ENCODE measurements at regions not wholly inside any gene's neighbourhood (a gene's known extent, or its start where the extent isn't known, plus 50 kb on each side); places are given as distances from the start of the nearest gene placed in this dataset.

DNA sequence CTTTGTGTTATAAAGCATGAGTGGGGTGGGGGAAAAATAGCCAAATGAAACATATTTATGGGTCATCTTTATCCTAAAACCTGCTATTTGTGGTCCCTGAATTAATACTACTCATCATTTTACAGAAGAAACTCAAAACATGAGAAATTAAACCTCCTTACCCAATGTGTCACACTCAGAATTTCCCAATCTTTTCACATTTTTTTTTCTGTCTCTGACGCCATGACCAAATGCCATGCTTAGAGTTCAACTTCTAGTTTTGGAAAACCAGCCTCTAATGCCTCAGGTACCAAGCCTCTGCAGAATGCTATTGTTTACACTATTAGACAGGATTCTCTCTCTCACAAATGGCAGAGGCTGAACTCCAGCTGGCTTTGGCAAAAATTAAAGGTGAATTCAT is 505.5 kb upstream of the WWC1 start:
- H3K27ac ChIP-seq (ENCODE audit: low read length) = no peak overlapping the region
- no peaks in the 10 kb centered on the region for H3K27me3 ChIP-seq (ENCODE audit: control insufficient read depth in 1 of 2, insufficient read depth in 2 of 2, low read length in 2 of 2)
- H3K9me3 ChIP-seq (ENCODE audit: control insufficient read depth in 2 of 2, low read length in 2 of 2) = no peaks in the 10 kb centered on the region
- no peak overlapping the region for H3K9ac ChIP-seq (ENCODE audit: low read length in 2 of 2)
- no peaks in the 10 kb centered on the region for H3K36me3 ChIP-seq (ENCODE audit: control insufficient read depth in 2 of 2, insufficient read depth in 2 of 2, low read length in 2 of 2)
- H3K4me1 ChIP-seq (ENCODE audit: control insufficient read depth, insufficient read depth, low read length) = peaks cover 4% of the 10 kb centered on the region
- H3K4me3 ChIP-seq (ENCODE audit: low read length in 2 of 2) = no peak overlapping the region

DNA sequence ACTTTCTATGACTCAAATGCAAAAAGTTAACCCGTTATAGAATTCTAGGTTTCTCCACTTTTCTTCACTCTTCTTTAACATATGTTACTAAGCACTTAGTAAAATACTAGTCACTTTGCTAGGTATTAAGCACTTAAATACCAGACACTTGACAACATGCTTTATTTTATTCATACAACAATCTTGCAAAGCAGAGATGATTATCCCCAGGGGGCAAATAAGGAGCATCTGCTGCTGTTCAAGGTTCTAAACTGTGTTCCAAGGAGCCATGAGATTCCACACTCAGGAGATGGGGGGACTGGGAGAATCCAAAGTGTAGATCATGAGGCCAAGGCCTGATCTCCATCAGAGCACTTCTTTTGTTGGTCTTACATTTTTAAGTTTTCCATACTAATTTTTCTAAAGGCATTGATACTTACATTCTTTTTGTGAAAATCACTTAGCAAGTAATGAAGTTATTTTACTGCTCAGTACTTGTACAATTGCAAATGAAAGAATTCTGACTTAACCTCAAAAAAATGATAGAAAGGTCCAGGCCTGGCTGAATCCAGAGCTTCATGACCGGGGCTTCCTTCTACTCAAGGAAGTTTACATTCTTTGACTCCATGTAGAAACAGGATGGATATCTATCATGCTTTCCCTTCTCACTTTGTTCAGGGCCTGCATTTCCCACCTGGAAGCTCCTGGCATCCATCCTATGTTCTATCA is 504.4 kb upstream of the WWC1 start:
- Histone ChIP-seq H3K27ac (ENCODE audit: low read length) (no peak overlapping the region), H3K4me3 (ENCODE audit: low read length in 2 of 2) (no peak overlapping the region), H3K9ac (ENCODE audit: low read length in 2 of 2) (no peak overlapping the region), H3K9me3 (ENCODE audit: control insufficient read depth in 2 of 2, low read length in 2 of 2) (no peaks in the 10 kb centered on the region), H3K27me3 (ENCODE audit: control insufficient read depth in 1 of 2, insufficient read depth in 2 of 2, low read length in 2 of 2) (no peaks in the 10 kb centered on the region), H3K36me3 (ENCODE audit: control insufficient read depth in 2 of 2, insufficient read depth in 2 of 2, low read length in 2 of 2) (no peaks in the 10 kb centered on the region), H3K4me1 (ENCODE audit: control insufficient read depth, insufficient read depth, low read length) (peaks cover 4% of the 10 kb centered on the region)

DNA sequence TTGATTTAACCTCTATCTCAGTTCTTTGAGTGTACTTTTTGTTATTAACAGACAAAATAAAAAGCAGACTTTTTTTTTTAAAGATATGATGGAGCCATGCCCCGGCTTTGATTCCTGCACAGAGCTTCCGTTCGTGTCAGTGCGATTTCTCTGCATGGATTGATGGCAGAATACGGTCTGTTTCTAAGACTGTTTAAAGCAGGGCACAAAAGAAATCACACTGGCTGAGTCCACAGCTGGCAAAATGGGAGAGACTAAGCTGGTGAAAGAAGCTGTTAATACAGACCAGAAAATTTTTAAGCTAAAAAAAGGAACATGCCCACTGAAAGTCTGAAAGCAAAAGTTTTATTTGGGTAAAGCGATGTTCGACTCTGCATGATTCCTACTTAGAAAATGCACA is 501.4 kb upstream of the WWC1 start:
- H3K9ac ChIP-seq (ENCODE audit: low read length in 2 of 2) = no peak overlapping the region
- H3K36me3 ChIP-seq (ENCODE audit: control insufficient read depth in 2 of 2, insufficient read depth in 2 of 2, low read length in 2 of 2) = no peaks in the 10 kb centered on the region
- H3K4me3 ChIP-seq (ENCODE audit: low read length in 2 of 2) = peak overlapping the region in 1 of 2 donors; percentile 17
- H3K4me1 ChIP-seq (ENCODE audit: control insufficient read depth, insufficient read depth, low read length) = peaks cover 4% of the 10 kb centered on the region
- H3K27me3 ChIP-seq (ENCODE audit: control insufficient read depth in 1 of 2, insufficient read depth in 2 of 2, low read length in 2 of 2) = no peaks in the 10 kb centered on the region
- H3K9me3 ChIP-seq (ENCODE audit: control insufficient read depth in 2 of 2, low read length in 2 of 2) = no peaks in the 10 kb centered on the region
- no peak overlapping the region for H3K27ac ChIP-seq (ENCODE audit: low read length)

DNA sequence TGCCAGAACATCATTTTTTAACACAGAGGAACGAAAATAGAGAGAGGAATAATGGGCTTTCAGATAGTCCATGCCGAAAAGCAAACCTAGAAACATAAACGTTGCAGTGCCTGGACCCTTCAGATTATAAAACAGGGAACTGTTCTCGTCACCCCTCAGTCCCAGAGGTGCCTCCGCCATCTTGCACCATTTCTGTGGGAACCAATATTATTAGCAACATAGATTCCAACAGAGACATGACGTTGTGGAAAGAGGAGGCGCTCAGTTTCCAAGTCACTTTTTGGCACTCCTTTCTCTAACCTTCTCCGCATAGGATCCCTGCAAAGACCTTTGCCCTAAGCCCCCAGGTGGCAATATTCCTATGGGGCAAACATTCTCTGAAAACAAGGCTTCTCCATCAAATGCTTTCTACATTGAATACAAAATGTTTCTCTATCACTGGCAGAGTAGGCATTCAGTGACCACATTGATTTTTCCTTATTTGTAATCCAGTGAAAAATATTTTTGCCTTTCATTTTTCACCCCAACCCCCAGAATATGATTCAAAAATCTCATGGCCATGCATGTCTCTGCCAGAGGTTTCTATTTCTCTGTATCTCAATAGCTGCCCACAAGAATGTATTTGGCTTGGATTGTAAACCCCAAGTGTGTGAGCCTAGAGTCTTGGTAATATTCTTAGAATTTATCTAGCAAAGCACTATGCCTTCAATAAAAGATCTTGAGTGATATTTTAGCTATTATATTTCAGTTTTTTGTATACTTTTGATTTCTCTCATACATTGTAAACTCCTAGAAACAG is 500.8 kb upstream of the WWC1 start:
- Histone ChIP-seq H3K4me3 (ENCODE audit: low read length in 2 of 2) (peak overlapping the region in 1 of 2 donors; percentile 17), H3K36me3 (ENCODE audit: control insufficient read depth in 2 of 2, insufficient read depth in 2 of 2, low read length in 2 of 2) (no peaks in the 10 kb centered on the region), H3K27me3 (ENCODE audit: control insufficient read depth in 1 of 2, insufficient read depth in 2 of 2, low read length in 2 of 2) (no peaks in the 10 kb centered on the region), H3K27ac (ENCODE audit: low read length) (no peak overlapping the region), H3K9ac (ENCODE audit: low read length in 2 of 2) (no peak overlapping the region), H3K4me1 (ENCODE audit: control insufficient read depth, insufficient read depth, low read length) (peaks cover 4% of the 10 kb centered on the region), H3K9me3 (ENCODE audit: control insufficient read depth in 2 of 2, low read length in 2 of 2) (no peaks in the 10 kb centered on the region)

DNA sequence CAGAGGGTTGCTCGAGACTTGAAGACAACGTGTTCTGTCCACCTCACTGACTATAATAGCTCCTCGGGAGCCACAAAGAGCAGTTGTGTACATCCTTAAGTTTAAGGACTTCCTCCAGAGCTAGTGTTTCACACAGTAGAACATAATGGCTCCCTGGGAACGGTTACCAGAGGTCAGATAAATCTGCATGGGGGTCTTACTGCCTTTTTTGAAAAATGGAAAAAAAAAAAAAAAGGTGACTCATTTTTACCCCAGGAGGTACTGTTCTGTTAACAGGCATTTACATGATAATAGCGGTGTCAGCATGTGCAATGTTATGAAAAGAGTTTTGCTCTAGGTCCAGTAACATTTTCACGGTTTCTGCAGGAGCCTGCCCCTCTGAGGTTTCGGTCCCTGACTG is 498.9 kb upstream of the WWC1 start:
- no peaks in the 10 kb centered on the region for H3K27me3 ChIP-seq (ENCODE audit: control insufficient read depth in 1 of 2, insufficient read depth in 2 of 2, low read length in 2 of 2)
- no peaks in the 10 kb centered on the region for H3K36me3 ChIP-seq (ENCODE audit: control insufficient read depth in 2 of 2, insufficient read depth in 2 of 2, low read length in 2 of 2)
- no peaks in the 10 kb centered on the region for H3K9me3 ChIP-seq (ENCODE audit: control insufficient read depth in 2 of 2, low read length in 2 of 2)
- no peak overlapping the region for H3K9ac ChIP-seq (ENCODE audit: low read length in 2 of 2)
- no peak overlapping the region for H3K27ac ChIP-seq (ENCODE audit: low read length)
- H3K4me1 ChIP-seq (ENCODE audit: control insufficient read depth, insufficient read depth, low read length) = peaks cover 4% of the 10 kb centered on the region
- no peak overlapping the region for H3K4me3 ChIP-seq (ENCODE audit: low read length in 2 of 2)

DNA sequence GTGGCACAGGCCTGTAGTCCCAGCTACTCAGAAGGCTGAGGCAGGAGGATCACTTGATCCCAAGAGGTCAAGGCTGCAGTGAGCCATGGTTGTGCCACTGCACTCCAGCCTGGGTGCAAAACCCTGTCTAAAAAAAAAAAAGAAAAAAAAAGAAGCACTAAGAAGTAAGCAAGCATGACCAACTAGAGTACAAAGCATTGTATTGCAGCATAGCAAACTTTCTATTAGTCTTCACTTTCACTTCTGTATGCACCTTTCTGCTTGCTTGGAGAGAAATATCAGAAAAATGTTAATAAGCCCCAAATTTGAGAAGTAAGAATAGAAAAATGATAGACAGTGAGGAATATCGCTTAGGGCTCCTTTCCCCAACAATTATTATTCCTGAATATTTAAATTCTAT is 497.7 kb upstream of the WWC1 start:
- no peaks in the 10 kb centered on the region for H3K27me3 ChIP-seq (ENCODE audit: control insufficient read depth in 1 of 2, insufficient read depth in 2 of 2, low read length in 2 of 2)
- H3K4me3 ChIP-seq (ENCODE audit: low read length in 2 of 2) = no peak overlapping the region
- H3K9me3 ChIP-seq (ENCODE audit: control insufficient read depth in 2 of 2, low read length in 2 of 2) = no peaks in the 10 kb centered on the region
- H3K4me1 ChIP-seq (ENCODE audit: control insufficient read depth, insufficient read depth, low read length) = peaks cover 4% of the 10 kb centered on the region
- no peak overlapping the region for H3K27ac ChIP-seq (ENCODE audit: low read length)
- H3K36me3 ChIP-seq (ENCODE audit: control insufficient read depth in 2 of 2, insufficient read depth in 2 of 2, low read length in 2 of 2) = no peaks in the 10 kb centered on the region
- no peak overlapping the region for H3K9ac ChIP-seq (ENCODE audit: low read length in 2 of 2)

DNA sequence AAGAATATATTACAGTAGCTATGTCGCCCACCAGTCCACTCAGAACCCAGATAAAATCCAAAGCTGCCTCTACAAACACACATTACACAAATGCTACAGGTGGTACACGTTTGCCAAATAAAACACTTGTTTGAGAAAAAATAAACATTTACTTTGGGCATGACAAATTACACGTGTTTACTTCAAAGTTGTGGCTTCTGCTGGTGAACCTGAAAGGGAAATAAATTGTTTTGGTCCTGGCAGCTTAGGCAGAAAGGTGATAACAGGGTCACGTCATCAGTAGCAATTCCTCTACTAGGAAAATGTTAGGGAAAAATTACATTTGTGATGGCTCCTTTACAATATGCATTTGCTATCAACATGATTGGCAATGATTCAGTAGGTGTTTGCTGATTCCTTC is 497.3 kb upstream of the WWC1 start:
- Histone ChIP-seq H3K9ac (ENCODE audit: low read length in 2 of 2) (no peak overlapping the region), H3K4me1 (ENCODE audit: control insufficient read depth, insufficient read depth, low read length) (peaks cover 4% of the 10 kb centered on the region), H3K4me3 (ENCODE audit: low read length in 2 of 2) (no peak overlapping the region), H3K36me3 (ENCODE audit: control insufficient read depth in 2 of 2, insufficient read depth in 2 of 2, low read length in 2 of 2) (no peaks in the 10 kb centered on the region), H3K27ac (ENCODE audit: low read length) (no peak overlapping the region), H3K27me3 (ENCODE audit: control insufficient read depth in 1 of 2, insufficient read depth in 2 of 2, low read length in 2 of 2) (no peaks in the 10 kb centered on the region), H3K9me3 (ENCODE audit: control insufficient read depth in 2 of 2, low read length in 2 of 2) (no peaks in the 10 kb centered on the region)

DNA sequence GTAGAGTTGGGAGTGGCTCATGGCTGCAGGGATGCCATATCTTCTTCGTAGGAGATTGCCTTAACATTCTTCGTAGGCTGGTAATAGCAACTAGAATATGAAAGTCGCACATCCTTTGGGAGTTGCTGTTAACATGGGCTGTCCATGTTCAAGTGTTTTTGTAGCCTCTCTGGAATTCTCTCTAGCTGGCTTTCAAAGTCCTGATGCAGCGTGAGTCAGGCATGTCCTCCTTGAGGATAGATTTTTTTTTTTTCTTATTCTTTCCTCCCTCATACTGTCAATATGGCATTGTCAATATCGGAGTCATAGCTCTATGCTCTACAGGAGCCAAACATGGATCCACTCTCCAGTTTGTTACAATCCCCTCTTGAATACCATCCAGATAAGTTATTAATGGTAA is 494.8 kb upstream of the WWC1 start:
- H3K4me1 ChIP-seq (ENCODE audit: control insufficient read depth, insufficient read depth, low read length) = no peaks in the 10 kb centered on the region
- H3K36me3 ChIP-seq (ENCODE audit: control insufficient read depth in 2 of 2, insufficient read depth in 2 of 2, low read length in 2 of 2) = no peaks in the 10 kb centered on the region
- no peaks in the 10 kb centered on the region for H3K27me3 ChIP-seq (ENCODE audit: control insufficient read depth in 1 of 2, insufficient read depth in 2 of 2, low read length in 2 of 2)
- H3K9ac ChIP-seq (ENCODE audit: low read length in 2 of 2) = no peak overlapping the region
- no peaks in the 10 kb centered on the region for H3K9me3 ChIP-seq (ENCODE audit: control insufficient read depth in 2 of 2, low read length in 2 of 2)
- no peak overlapping the region for H3K27ac ChIP-seq (ENCODE audit: low read length)
- H3K4me3 ChIP-seq (ENCODE audit: low read length in 2 of 2) = no peak overlapping the region

DNA sequence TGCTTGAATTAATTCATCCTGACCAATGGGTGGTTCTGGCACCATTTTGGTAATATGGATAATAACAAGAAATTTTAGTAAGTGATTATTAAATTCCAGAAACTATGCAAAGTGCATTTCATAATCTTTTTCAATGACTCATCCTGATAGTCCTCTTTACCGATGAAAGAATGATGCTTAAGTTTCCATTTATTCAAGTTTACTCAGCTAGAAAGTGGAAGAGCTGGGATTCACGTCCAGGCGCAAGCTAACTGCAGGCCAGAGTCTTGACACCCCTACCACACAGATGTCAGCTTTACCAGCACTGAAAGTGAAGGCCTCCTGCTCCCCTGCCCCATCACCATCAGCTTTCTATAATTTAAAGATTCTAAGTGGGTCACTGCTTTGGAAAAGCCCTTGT is 493.5 kb upstream of the WWC1 start:
- Histone ChIP-seq H3K4me1 (ENCODE audit: control insufficient read depth, insufficient read depth, low read length) (no peaks in the 10 kb centered on the region), H3K27me3 (ENCODE audit: control insufficient read depth in 1 of 2, insufficient read depth in 2 of 2, low read length in 2 of 2) (no peaks in the 10 kb centered on the region), H3K9ac (ENCODE audit: low read length in 2 of 2) (no peak overlapping the region), H3K9me3 (ENCODE audit: control insufficient read depth in 2 of 2, low read length in 2 of 2) (no peaks in the 10 kb centered on the region), H3K27ac (ENCODE audit: low read length) (no peak overlapping the region), H3K4me3 (ENCODE audit: low read length in 2 of 2) (no peak overlapping the region), H3K36me3 (ENCODE audit: control insufficient read depth in 2 of 2, insufficient read depth in 2 of 2, low read length in 2 of 2) (no peaks in the 10 kb centered on the region)

DNA sequence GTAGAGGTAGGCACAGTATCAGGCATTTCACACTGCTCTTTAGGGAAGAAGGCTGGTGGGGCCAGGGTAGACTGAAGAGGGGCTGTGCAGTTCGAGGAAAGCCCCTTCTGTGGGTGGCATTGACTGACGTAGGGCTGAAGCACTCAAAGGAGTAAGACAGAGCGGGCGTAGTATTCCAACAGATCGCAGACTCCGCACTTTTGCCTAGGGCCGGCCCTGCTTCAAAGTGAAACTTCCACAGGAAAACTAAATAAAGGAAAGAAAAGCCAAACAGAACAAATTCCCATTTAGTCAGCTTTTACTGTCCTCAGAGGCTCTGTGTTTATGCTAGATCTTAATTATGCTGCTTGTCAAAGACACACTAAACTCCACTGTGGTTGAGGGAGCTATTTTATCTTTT is 493.0 kb upstream of the WWC1 start:
- Histone ChIP-seq H3K4me1 (ENCODE audit: control insufficient read depth, insufficient read depth, low read length) (no peaks in the 10 kb centered on the region), H3K9ac (ENCODE audit: low read length in 2 of 2) (no peak overlapping the region), H3K9me3 (ENCODE audit: control insufficient read depth in 2 of 2, low read length in 2 of 2) (no peaks in the 10 kb centered on the region), H3K27me3 (ENCODE audit: control insufficient read depth in 1 of 2, insufficient read depth in 2 of 2, low read length in 2 of 2) (no peaks in the 10 kb centered on the region), H3K36me3 (ENCODE audit: control insufficient read depth in 2 of 2, insufficient read depth in 2 of 2, low read length in 2 of 2) (no peaks in the 10 kb centered on the region), H3K4me3 (ENCODE audit: low read length in 2 of 2) (no peak overlapping the region), H3K27ac (ENCODE audit: low read length) (no peak overlapping the region)

DNA sequence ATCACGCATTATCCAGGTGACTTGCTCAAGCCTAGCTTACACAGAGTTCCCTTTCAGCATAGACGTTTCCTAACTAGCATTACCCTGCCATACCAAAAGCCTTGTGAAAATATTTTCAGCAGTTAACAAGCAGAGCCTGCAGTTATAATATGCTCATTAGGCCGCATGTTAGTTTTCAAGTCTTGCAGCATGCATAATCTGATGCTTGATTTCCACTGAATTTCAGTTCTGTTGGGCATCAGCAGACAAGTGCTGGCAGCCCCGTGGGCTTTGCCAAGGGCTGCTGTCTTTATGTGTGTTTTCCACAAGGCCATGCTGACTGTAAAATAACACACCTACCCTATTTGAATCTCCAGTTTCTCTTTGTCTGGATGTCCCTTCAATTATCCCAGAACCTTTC is 491.0 kb upstream of the WWC1 start:
- Histone ChIP-seq H3K9me3 (ENCODE audit: control insufficient read depth in 2 of 2, low read length in 2 of 2) (no peaks in the 10 kb centered on the region), H3K36me3 (ENCODE audit: control insufficient read depth in 2 of 2, insufficient read depth in 2 of 2, low read length in 2 of 2) (no peaks in the 10 kb centered on the region), H3K9ac (ENCODE audit: low read length in 2 of 2) (no peak overlapping the region), H3K4me1 (ENCODE audit: control insufficient read depth, insufficient read depth, low read length) (no peaks in the 10 kb centered on the region), H3K27me3 (ENCODE audit: control insufficient read depth in 1 of 2, insufficient read depth in 2 of 2, low read length in 2 of 2) (no peaks in the 10 kb centered on the region), H3K4me3 (ENCODE audit: low read length in 2 of 2) (no peak overlapping the region), H3K27ac (ENCODE audit: low read length) (no peak overlapping the region)

All from stomach smooth muscle (tissue), 2 donors.